Fibroblast of gingiva (primary cell): ENCODE measurements at regions not wholly inside any gene's neighbourhood (a gene's known extent, or its start where the extent isn't known, plus 50 kb on each side); places are given as distances from the start of the nearest gene placed in this dataset.
A peak's percentile ranks its signal among the peaks of the same experiment; 100 is the strongest.
"Not testable (repeated sequence)": the region's sequence is repeated elsewhere in the genome, so short reads cannot be mapped to it uniquely, and the experiment has no call there.

Source experiments
- DNase-seq: peaks from one replicate; pipeline ENCODE4 v3.0.0-alpha.2; 2011; ENCODE audit warnings: low read depth

- DNase-seq, result not testable (repeated sequence)
These were observed 197.5 kb upstream of the FAT3 start for GRCh38 chr11:92027136-92027535.

- no peak for DNase-seq
These were observed 198.0 kb upstream of the FAT3 start for GRCh38 chr11:92026664-92027063.

GRCh38 chr11:92024788-92025187 is 199.8 kb upstream of the FAT3 start:
- no peak for DNase-seq

GRCh38 chr11:92022499-92022898 is 202.1 kb upstream of the FAT3 start:
- DNase-seq, result no peak

- DNase-seq, result no peak
These were observed 206.3 kb upstream of the FAT3 start for GRCh38 chr11:92018332-92018731.

- no peak for DNase-seq
These were observed 216.4 kb upstream of the FAT3 start for GRCh38 chr11:92008249-92008648.

GRCh38 chr11:92002568-92002967 is 222.1 kb upstream of the FAT3 start:
- DNase-seq, result no peak

- DNase-seq, result no peak
These were observed 226.1 kb upstream of the FAT3 start for GRCh38 chr11:91998481-91998880.

GRCh38 chr11:91997226-91997625 is 227.4 kb upstream of the FAT3 start:
- no peak for DNase-seq

- DNase-seq, result no peak
These were observed 228.1 kb upstream of the FAT3 start for GRCh38 chr11:91996526-91996925.

GRCh38 chr11:91988443-91988842 is 236.2 kb upstream of the FAT3 start:
- not testable (repeated sequence) for DNase-seq

- no peak for DNase-seq
These were observed 238.4 kb upstream of the FAT3 start for GRCh38 chr11:91986218-91986617.

GRCh38 chr11:91984033-91984584 is 240.5 kb upstream of the FAT3 start:
- no peak for DNase-seq

- peak; percentile 67 for DNase-seq
These were observed 242.6 kb upstream of the FAT3 start for GRCh38 chr11:91981995-91982394.

GRCh38 chr11:91979775-91980174 is 244.8 kb upstream of the FAT3 start:
- no peak for DNase-seq

- DNase-seq, result no peak
These were observed 245.9 kb upstream of the FAT3 start for GRCh38 chr11:91978747-91979146.

GRCh38 chr11:91972665-91973266 is 251.9 kb upstream of the FAT3 start:
- DNase-seq, result no peak

GRCh38 chr11:91970624-91971023 is 254.0 kb upstream of the FAT3 start:
- DNase-seq, result no peak

GRCh38 chr11:91969486-91969885 is 255.1 kb upstream of the FAT3 start:
- no peak for DNase-seq

- DNase-seq, result no peak
These were observed 256.9 kb upstream of the FAT3 start for GRCh38 chr11:91967691-91968045.

GRCh38 chr11:91967026-91967690 is 257.5 kb upstream of the FAT3 start:
- DNase-seq, result no peak

GRCh38 chr11:91966368-91966767 is 258.2 kb upstream of the FAT3 start:
- no peak for DNase-seq

GRCh38 chr11:91960770-91961169 is 263.8 kb upstream of the FAT3 start:
- no peak for DNase-seq

GRCh38 chr11:91959411-91959810 is 265.2 kb upstream of the FAT3 start:
- DNase-seq, result no peak
